ENCODE measurements at regions not wholly inside any gene's neighbourhood (a gene's known extent, or its start where the extent isn't known, plus 50 kb on each side); places are given as distances from the start of the nearest gene placed in this dataset.

DNA sequence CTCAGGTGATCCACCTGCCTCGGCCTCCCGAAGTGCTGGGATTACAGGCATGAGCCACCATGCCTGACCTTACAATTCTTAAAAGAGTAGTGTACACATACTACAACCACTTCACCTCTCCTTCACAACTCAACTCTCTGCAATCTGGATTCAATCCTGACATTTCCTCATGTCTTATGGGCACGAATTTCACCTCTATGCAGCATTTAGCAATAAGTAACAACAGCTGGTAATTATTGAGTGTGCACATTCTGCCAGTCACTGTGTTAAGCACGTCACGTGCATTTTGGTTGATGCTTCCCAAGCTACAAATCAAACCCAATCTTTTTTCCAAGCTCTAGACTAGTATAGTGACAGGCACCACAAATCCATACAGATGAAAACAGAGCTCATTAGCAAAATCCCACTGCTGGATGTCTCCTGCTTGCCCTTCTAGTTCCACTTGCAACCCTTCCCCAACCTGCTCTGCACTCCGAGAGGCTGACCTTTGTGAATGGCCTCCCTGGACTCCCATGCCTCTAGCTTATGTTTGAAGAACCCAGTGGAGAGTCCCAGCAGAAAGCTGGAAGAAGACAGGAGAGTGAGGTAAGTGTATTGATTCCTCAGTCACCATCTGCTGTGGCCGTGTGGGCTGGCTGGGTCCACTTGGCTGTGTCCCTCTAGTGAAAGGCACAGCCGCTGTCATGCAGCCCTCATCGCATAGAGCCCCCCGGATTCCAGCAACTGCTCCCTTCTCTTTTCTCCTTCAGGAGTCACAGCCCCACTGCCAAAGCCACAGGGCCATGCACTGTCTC is 176.5 kb downstream of the MEX3B start:
- TF ChIP-seq, protein P1, sequence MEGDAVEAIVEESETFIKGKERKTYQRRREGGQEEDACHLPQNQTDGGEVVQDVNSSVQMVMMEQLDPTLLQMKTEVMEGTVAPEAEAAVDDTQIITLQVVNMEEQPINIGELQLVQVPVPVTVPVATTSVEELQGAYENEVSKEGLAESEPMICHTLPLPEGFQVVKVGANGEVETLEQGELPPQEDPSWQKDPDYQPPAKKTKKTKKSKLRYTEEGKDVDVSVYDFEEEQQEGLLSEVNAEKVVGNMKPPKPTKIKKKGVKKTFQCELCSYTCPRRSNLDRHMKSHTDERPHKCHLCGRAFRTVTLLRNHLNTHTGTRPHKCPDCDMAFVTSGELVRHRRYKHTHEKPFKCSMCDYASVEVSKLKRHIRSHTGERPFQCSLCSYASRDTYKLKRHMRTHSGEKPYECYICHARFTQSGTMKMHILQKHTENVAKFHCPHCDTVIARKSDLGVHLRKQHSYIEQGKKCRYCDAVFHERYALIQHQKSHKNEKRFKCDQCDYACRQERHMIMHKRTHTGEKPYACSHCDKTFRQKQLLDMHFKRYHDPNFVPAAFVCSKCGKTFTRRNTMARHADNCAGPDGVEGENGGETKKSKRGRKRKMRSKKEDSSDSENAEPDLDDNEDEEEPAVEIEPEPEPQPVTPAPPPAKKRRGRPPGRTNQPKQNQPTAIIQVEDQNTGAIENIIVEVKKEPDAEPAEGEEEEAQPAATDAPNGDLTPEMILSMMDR (IDR thresholded peaks at IDR 0.05; ENCODE audit: low read depth, low read length) = no peak
- Histone ChIP-seq H3K4me1 (no peaks in the 10 kb centered on the region), H3K9me3 (no peaks in the 10 kb centered on the region), H3K27me3 (no peaks in the 10 kb centered on the region), H3K4me3 (ENCODE audit: low read depth, low read length) (no peak overlapping the region), H3K36me3 (no peaks in the 10 kb centered on the region)
- DNase-seq = no peak

DNA sequence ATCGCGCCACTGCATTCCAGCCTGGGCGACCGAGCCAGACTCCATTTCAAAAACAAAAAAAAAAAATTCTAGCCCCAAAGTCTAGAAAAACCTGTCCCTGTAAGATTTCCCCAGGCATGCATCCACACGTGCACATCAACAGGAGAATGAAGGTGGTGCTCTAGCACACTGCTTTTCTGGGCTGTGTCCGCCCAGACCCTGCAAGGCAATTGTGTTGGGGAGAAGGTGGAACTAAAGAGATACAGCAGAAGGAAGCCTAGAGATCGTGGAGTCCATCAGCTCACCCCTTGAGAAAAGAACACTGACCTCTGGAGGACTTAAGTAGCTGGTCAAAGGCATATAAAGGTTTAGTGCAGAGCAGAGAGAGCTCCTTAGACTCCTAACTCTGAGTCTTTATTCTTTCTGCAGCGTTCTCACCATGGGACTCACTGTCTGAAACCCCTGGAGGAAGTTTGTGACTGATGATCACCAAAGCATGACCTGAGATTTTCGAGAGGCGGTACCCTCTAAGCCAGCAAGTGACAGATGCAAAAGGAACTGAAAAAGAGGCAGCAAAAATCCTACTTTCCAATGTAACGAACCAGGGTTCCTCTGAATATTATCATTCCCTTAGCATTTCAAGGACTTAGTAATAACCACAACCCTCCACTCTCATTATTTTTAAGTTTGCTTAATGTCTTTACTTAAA is 179.8 kb downstream of the MEX3B start:
- Histone ChIP-seq H3K9me3 (no peaks in the 10 kb centered on the region), H3K4me3 (ENCODE audit: low read depth, low read length) (no peak overlapping the region), H3K36me3 (no peaks in the 10 kb centered on the region), H3K4me1 (no peaks in the 10 kb centered on the region), H3K27me3 (no peaks in the 10 kb centered on the region)
- TF ChIP-seq, protein P1 (IDR thresholded peaks at IDR 0.05; ENCODE audit: low read depth, low read length) = no peak
- no peak for DNase-seq

DNA sequence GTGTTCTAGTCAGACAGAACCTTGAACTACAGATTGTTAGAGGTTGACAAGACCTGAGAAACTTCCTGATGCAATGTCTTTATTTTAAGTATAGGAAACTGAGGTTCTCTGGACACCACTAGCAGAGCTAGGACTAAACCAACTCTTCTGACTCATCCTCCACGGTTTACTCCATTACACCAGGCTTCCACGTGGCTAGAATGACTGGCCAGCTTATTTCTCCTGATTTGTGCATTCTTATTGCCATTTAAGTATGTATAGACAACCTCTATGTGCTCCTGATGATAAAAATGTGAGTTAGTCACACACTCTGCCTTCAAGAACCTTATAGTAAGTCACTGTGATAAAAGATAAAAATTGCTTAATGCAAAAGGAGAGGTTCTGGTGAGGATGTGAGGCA is 182.7 kb downstream of the MEX3B start:
- no peak overlapping the region for H3K4me3 ChIP-seq (ENCODE audit: low read depth, low read length)
- TF ChIP-seq, protein P1 (IDR thresholded peaks at IDR 0.05; ENCODE audit: low read depth, low read length) = no peak
- H3K9me3 ChIP-seq = no peaks in the 10 kb centered on the region
- no peaks in the 10 kb centered on the region for H3K4me1 ChIP-seq
- H3K36me3 ChIP-seq = no peaks in the 10 kb centered on the region
- H3K27me3 ChIP-seq = no peaks in the 10 kb centered on the region
- no peak for DNase-seq

DNA sequence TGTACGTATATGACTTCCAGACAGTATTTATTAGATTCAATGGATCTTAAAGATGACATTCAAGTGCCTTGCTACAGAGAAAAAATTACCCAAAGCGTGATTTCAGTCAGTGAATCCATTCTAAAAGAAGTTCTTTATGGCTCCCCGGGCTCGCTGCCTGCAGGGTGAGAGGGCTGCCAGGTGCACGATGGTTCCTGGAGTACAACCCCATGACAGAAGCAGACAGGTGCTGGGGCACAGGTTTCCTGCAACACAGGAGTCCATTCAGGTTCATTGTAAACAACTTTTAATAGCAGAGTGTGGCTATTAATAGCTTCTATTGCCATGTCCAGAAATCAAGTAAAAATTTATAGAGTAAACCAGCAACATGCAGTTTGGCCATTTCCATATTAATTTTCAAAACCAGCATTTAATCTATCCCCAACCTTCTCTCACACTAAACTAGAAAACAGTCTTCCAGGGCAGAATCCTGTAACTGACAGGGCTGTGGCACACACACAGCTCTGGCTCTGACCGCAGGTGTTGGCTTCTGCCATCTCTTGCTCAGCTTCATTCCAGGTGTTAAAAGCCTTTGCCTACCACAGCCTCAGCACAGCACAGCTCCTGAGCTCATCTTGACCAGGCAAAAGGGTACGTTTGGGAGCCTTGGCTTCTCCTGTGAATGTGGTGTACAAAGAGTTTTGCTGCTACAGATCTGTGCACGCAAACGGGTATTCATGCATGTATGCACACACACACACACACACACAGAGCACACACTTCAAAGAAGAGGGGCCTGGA is 185.9 kb downstream of the MEX3B start:
- H3K27me3 ChIP-seq = no peaks in the 10 kb centered on the region
- DNase-seq = no peak
- TF ChIP-seq, protein P1 (IDR thresholded peaks at IDR 0.05; ENCODE audit: low read depth, low read length) = no peak
- no peaks in the 10 kb centered on the region for H3K36me3 ChIP-seq
- H3K9me3 ChIP-seq = no peaks in the 10 kb centered on the region
- H3K4me1 ChIP-seq = no peaks in the 10 kb centered on the region
- no peak overlapping the region for H3K4me3 ChIP-seq (ENCODE audit: low read depth, low read length)

DNA sequence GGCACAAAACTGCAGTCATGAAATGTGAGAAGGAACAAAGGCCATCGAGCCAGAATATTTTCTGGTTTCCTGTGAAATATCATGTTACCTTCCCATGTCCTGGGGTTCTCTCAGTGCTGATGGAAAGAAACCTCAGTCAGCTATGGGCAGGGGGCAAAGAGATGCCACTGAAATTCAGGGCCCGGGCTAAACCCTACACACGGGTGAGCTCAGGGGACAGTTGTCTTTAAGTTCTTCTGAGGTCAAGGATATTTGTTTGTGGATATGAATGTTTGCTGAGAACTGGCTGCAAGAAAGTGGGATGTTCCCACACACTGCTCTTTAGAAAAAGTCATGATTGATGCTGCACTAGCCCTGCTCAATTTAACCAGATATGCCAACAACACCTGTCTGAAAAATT is 187.2 kb downstream of the MEX3B start:
- H3K4me3 ChIP-seq (ENCODE audit: low read depth, low read length) = no peak overlapping the region
- H3K36me3 ChIP-seq = no peaks in the 10 kb centered on the region
- H3K4me1 ChIP-seq = no peaks in the 10 kb centered on the region
- no peaks in the 10 kb centered on the region for H3K27me3 ChIP-seq
- TF ChIP-seq, protein P1 (IDR thresholded peaks at IDR 0.05; ENCODE audit: low read depth, low read length) = no peak
- H3K9me3 ChIP-seq = no peaks in the 10 kb centered on the region
- no peak for DNase-seq
